Activated B cell treated with CpG ODN at 0.5 μM for 24 hours (primary cell): ENCODE measurements at regions not wholly inside any gene's neighbourhood (a gene's known extent, or its start where the extent isn't known, plus 50 kb on each side); places are given as distances from the start of the nearest gene placed in this dataset.

ENCODE experiments used
- ATAC-seq: fragments of 200-7000 bp; cut with Tn5 transposase; one replicate; pipeline ENCODE4 v1.10.0; 2021; ENCODE audit warnings: low read depth, mild to moderate bottlenecking, moderate library complexity
- CTCF ChIA-PET: fragments of 350-600 bp; sonication (Branson Sonifier 250); formaldehyde crosslinking; loops from one replicate; lab custom pipeline; 2021; ENCODE audit warnings: antibody characterized with exemption; lab: Charles Lee
- POLR2A ChIA-PET: fragments of 350-600 bp; sonication (Branson Sonifier 250); formaldehyde crosslinking; loops from one replicate; lab custom pipeline; 2021; ENCODE audit warnings: antibody characterized with exemption; lab: Charles Lee
- DNase-seq: peaks from one replicate; pipeline ENCODE4 v3.0.0; 2022
- H3K27ac Mint-ChIP-seq: one replicate; pipeline ENCODE4 v1.8.0; 2020; ENCODE audit warnings: mixed read lengths
- H3K27me3 Mint-ChIP-seq: one replicate; pipeline ENCODE4 v1.8.0; 2021; ENCODE audit warnings: mixed read lengths
- H3K36me3 Mint-ChIP-seq: one replicate; pipeline ENCODE4 v1.8.0; 2021; ENCODE audit warnings: low read depth, mixed read lengths
- H3K4me1 Mint-ChIP-seq: one replicate; pipeline ENCODE4 v1.8.0; 2021; ENCODE audit warnings: mixed read lengths
- H3K4me3 Mint-ChIP-seq: one replicate; pipeline ENCODE4 v1.8.0; 2020; ENCODE audit warnings: mild to moderate bottlenecking, mixed read lengths
- H3K9me3 Mint-ChIP-seq: one replicate; pipeline ENCODE4 v1.8.0; 2020; ENCODE audit warnings: mixed read lengths
- intact Hi-C: fragments of 100-400 bp; cut with micrococcal nuclease; formaldehyde crosslinking; loops from one replicate; pipeline ENCODE4 v1.15.1; 2024
- TF ChIP-seq, protein P1 (sequence below): fragments of 200-600 bp; IDR thresholded peaks from one replicate; pipeline ENCODE4 v1.8.0; 2022; ENCODE audit warnings: antibody characterized with exemption, mild to moderate bottlenecking

DNA sequence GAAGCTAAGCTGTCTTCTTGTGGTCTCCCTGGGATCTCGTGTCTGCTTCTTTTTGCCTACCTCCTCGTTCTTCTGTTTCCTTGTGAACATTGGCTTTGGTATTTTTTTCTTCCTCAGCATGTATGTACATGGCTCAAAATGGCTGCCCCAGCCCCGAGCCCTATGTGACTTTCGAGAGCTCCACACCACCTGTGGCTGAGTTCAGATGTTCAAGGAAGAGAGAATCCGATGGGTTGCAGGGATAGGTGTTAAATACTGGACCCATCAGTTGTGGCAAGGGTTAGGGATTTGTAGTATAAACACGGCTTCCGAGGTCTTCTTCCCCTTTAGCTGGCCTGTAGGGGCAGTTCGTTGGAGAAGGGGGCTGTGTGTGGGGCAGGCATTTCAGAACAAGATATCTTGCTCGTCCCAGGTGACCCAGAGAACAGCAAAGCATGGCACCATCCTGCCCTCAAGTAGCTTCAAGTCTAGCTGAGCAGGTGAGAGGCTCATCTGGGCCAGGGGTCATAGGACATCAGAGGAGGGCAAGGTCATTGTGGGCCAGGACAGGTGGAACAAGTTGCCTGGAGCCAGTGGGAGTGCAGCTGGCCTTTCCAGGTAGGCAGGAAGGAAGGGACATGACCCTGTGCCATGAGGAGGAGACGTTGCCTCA, 57.2 kb upstream of the COMTD1 start:
- H3K27me3 Mint-ChIP-seq: peaks cover 30% of the 10 kb centered on the region
- H3K4me3 Mint-ChIP-seq: no peak overlapping the region
- ChIA-PET CTCF (no interaction called here), POLR2A (no interaction called here)
- TF ChIP-seq, protein P1, sequence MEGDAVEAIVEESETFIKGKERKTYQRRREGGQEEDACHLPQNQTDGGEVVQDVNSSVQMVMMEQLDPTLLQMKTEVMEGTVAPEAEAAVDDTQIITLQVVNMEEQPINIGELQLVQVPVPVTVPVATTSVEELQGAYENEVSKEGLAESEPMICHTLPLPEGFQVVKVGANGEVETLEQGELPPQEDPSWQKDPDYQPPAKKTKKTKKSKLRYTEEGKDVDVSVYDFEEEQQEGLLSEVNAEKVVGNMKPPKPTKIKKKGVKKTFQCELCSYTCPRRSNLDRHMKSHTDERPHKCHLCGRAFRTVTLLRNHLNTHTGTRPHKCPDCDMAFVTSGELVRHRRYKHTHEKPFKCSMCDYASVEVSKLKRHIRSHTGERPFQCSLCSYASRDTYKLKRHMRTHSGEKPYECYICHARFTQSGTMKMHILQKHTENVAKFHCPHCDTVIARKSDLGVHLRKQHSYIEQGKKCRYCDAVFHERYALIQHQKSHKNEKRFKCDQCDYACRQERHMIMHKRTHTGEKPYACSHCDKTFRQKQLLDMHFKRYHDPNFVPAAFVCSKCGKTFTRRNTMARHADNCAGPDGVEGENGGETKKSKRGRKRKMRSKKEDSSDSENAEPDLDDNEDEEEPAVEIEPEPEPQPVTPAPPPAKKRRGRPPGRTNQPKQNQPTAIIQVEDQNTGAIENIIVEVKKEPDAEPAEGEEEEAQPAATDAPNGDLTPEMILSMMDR: no peak
- peaks cover 5% of the 10 kb centered on the region for H3K4me1 Mint-ChIP-seq
- no peak overlapping the region for H3K27ac Mint-ChIP-seq
- H3K9me3 Mint-ChIP-seq: peaks cover 5% of the 10 kb centered on the region
- ATAC-seq (no peak), DNase-seq (no peak)
- H3K36me3 Mint-ChIP-seq: no peaks in the 10 kb centered on the region
- intact Hi-C loops: no loop called here

DNA sequence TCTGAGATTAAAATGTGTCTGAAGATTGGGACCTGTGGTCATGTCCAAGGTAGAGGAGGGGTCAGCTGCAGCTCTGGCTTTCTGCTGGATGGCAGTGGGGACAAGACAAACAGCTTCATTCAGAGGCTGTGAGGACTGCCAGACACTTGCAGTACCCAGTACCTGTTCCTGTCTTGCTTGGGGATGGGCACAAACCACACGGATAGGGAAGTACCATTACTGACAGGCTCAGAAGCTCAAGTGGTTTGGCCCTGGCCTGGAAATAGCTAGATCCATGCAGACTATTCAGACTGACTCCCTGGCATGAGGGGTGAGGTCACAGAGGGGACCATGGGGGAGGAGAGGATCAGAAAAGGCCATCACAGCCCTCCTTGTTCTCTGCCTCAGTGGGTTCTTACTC, 56.0 kb upstream of the COMTD1 start:
- H3K4me1 Mint-ChIP-seq: peaks cover 5% of the 10 kb centered on the region
- DNase-seq: no peak
- ChIA-PET CTCF (no interaction called here), POLR2A (no interaction called here)
- no peak for ATAC-seq
- H3K36me3 Mint-ChIP-seq: no peaks in the 10 kb centered on the region
- H3K27me3 Mint-ChIP-seq: peaks cover 38% of the 10 kb centered on the region
- no peak overlapping the region for H3K4me3 Mint-ChIP-seq
- TF ChIP-seq, protein P1: no peak
- peaks cover 5% of the 10 kb centered on the region for H3K9me3 Mint-ChIP-seq
- intact Hi-C loops: no loop called here
- H3K27ac Mint-ChIP-seq: no peak overlapping the region

DNA sequence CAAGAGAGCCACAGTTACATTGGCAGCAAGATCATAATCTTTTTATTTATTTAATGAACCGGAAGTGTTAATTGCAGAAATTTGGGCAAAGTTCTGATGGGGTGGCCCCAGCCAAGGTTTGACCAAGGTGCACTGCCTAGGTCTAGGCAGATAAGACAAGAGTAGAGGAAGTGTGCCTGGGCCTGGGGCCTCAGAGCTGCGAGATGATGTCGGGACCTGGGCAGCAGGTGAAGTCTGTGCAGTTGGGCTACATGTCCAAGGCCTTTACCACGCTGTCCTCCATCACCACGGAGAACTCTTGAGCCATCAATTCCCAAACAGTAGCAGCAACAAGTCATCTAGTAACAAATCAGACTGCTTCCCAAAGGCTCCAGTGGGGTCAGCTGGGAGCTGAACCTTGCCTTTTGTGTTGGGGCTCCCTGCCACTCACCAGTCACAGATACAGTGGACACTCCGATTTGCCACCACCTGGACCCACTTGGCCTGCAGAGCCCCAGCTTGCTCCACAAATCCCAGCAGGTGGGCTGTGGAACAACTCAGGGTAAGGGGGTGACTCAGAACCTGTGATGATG, 52.5 kb upstream of the COMTD1 start:
- DNase-seq (no peak), ATAC-seq (no peak)
- Mint-ChIP-seq H3K4me3 (no peak overlapping the region), H3K27me3 (peaks cover 44% of the 10 kb centered on the region), H3K27ac (no peak overlapping the region), H3K4me1 (no peaks in the 10 kb centered on the region), H3K9me3 (peaks cover 5% of the 10 kb centered on the region), H3K36me3 (no peaks in the 10 kb centered on the region)
- ChIA-PET CTCF (no interaction called here), POLR2A (no interaction called here)
- TF ChIP-seq, protein P1: no peak
- intact Hi-C loops: no loop called here

DNA sequence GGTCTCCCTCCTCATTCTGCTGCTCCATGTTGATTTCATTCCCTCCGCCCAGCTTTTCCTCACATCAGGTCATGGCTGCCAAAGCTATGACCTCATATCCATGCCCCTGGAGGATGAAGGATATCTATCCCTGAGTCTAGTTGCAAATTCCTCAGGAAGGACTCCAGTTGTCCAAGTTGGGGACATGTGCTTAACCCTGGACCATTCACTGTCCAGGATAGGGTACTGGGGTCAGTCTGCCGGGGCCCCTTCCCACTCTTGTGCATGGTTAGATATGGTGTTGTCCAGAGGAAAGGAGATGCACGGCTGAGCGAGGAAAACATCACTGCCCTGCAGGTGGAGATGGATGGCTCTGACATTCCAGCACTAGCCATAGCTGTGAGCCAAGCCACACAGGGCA, 51.9 kb upstream of the COMTD1 start:
- TF ChIP-seq, protein P1: no peak
- CTCF ChIA-PET: no interaction called here
- Mint-ChIP-seq H3K9me3 (peaks cover 5% of the 10 kb centered on the region), H3K27ac (no peak overlapping the region), H3K4me3 (no peak overlapping the region), H3K4me1 (no peaks in the 10 kb centered on the region), H3K36me3 (no peaks in the 10 kb centered on the region), H3K27me3 (peaks cover 44% of the 10 kb centered on the region)
- no peak for ATAC-seq
- POLR2A ChIA-PET: no interaction called here
- DNase-seq: no peak
- intact Hi-C loops: no loop called here

DNA sequence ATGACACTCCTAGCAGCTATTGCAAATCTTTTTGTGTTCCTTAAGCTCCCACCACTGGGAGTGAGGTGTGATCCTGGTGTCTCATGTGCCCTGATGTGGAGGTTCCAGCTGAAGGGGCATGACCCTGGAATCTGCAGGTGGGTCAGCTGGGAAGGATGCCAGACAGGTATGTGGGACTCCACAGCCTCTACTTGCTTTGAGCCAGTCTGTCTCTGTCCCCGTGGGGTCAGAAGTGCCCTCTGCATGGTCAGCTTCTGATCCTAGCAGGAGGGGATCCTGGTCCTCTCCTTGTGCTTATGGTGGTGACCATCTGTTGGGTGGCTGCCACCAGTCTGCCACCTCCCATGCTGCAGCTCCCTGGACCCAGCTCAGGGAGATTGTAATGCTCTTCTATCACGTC, 51.1 kb upstream of the COMTD1 start:
- TF ChIP-seq, protein P1: no peak
- CTCF ChIA-PET: no interaction called here
- no peak for ATAC-seq

More for the DNA sequence above, 51.1 kb upstream of the COMTD1 start:
- POLR2A ChIA-PET: no interaction called here
- Mint-ChIP-seq H3K36me3 (no peaks in the 10 kb centered on the region), H3K4me1 (no peaks in the 10 kb centered on the region), H3K27me3 (peaks cover 46% of the 10 kb centered on the region), H3K4me3 (no peak overlapping the region), H3K9me3 (peaks cover 5% of the 10 kb centered on the region), H3K27ac (no peak overlapping the region)
- DNase-seq: no peak
- intact Hi-C loops: no loop called here
